Heart left ventricle (tissue), 16 donors: ENCODE measurements at regions not wholly inside any gene's neighbourhood (a gene's known extent, or its start where the extent isn't known, plus 50 kb on each side); places are given as distances from the start of the nearest gene placed in this dataset.

Experiments used
- ATAC-seq, 4 donors: fragments of 200-7000 bp; cut with Tn5 transposase; one replicate each; pipeline ENCODE4 v1.9.1; 2020 to 2022; ENCODE audit warnings: moderate library complexity in 4 of 4, mild to moderate bottlenecking in 3 of 4, moderate number of reproducible peaks in 1 of 4
- DNase-seq, 5 donors: peaks; one replicate each; pipeline ENCODE4 v3.0.0-alpha.2; 2020
- H3K27ac ChIP-seq, 12 donors: fragments of 200-600 bp; sonication (generic) in 4 of 12; one replicate each; pipeline versions ENCODE4 v1.5.0 to v1.8.0; 2016 to 2022; ENCODE audit warnings: mild to moderate bottlenecking in 2 of 12
- H3K27me3 ChIP-seq, 9 donors: fragments of 200-600 bp; sonication (generic) in 2 of 9; one replicate each; pipeline versions ENCODE4 v1.5.1 to v1.8.0; 2016 to 2022; ENCODE audit warnings: mild to moderate bottlenecking in 3 of 9
- H3K36me3 ChIP-seq, 9 donors: fragments of 200-600 bp; sonication (generic) in 2 of 9; one replicate each; pipeline versions ENCODE4 v1.5.0 to v1.8.0; 2018 to 2022; ENCODE audit warnings: mild to moderate bottlenecking in 2 of 9
- H3K4me1 ChIP-seq, 12 donors: fragments of 200-600 bp; sonication (generic) in 4 of 12; one replicate each; pipeline versions ENCODE4 v1.5.0 to v1.8.0; 2016 to 2022; ENCODE audit warnings: mild to moderate bottlenecking in 3 of 12
- H3K4me3 ChIP-seq, 12 donors: fragments of 200-600 bp; sonication (generic) in 4 of 12; one replicate each; pipeline versions ENCODE4 v1.5.0 to v1.8.0; 2017 to 2022; ENCODE audit warnings: mild to moderate bottlenecking in 9 of 12, moderate library complexity in 4 of 12
- H3K9me3 ChIP-seq, 12 donors: fragments of 200-600 bp; sonication (generic) in 4 of 12; one replicate each; pipeline versions ENCODE4 v1.5.0 to v1.8.0; 2016 to 2022; ENCODE audit warnings: mild to moderate bottlenecking in 1 of 12
- CTCF ChIP-seq, 12 donors: fragments of 200-600 bp; sonication (generic) in 4 of 12; IDR thresholded peaks; one replicate each; pipeline versions ENCODE4 v1.5.0 to v1.8.0; 2018 to 2022; ENCODE audit warnings: antibody characterized with exemption in 12 of 12, mild to moderate bottlenecking in 5 of 12
- POLR2A ChIP-seq, 2 donors: fragments of 450-650 bp; IDR thresholded peaks; one replicate each; pipeline ENCODE4 v1.6.1; 2017; ENCODE audit warnings: antibody characterized with exemption in 2 of 2, mild to moderate bottlenecking in 2 of 2, moderate library complexity in 2 of 2
- WGBS, 4 donors: extraction: QIAGEN DNeasy Blood & Tissue Kit in 2 of 4; methylation state at CpG; one replicate each; pipeline versions ENCODE4 v1.1.5 to v1.1.7; 2013 to 2018; 5-methylcytosine and 5-hydroxymethylcytosine counted together
- intact Hi-C, 10 donors: fragments of 100-400 bp; cut with DNase I; formaldehyde crosslinking; loops; one replicate each; pipeline versions ENCODE4 v1.11.1 to v1.14.2; 2022
- donor health status: ischemic (EF 13 %, LVEDD 7.1; RV severe dilation, severe dysfunction).
- donor health status: healthy with polysubstance abuse.
- donor health status: DM: no; HTN: yes; CAD: no.
- donor health status: DM: no; HTN: no; CAD: no.
- donor health status: ischemic (EF 25% LVEDD 6.9; RV normal size, moderate dysfunction).
- donor health status: ischemic (EF 25% LVEDD 5.7; RV mildly dilated, moderate dysfunction).
- donor health status: healthy.
- donor health status: DM: yes; HTN: yes; CAD: no.
- donor health status: ischemic (EF 35%, LVEDD 5.7; RV mildly dilated, moderate dysfunction).
- donor health status: nonischemic (EF 11% LVEDD 7.7; RV severe dilation, severe dysfunction).
- donor health status: DM: yes; HTN: yes; CAD: no.
- donor health status: PGD.
- donor health status: ischemic (EF 29% LVEDD 5.4; RV normal size, mild dysfunction).
- donor health status: nonischemic (EF 23%, LVEDD 6.1; RV moderate dilation, normal function).

GRCh38 chr18:1393929-1394328, 489.3 kb downstream of the ADCYAP1 start:
- Histone ChIP-seq H3K27ac (no peak overlapping the region), H3K4me1 (no peaks in the 10 kb centered on the region), H3K9me3 (peaks cover 0 to 9% (median 0%) of the 10 kb centered on the region in 12 donors), H3K27me3 (no peaks in the 10 kb centered on the region), H3K36me3 (no peaks in the 10 kb centered on the region), H3K4me3 (no peak overlapping the region)
- intact Hi-C loops, result no loop called here
- 85 to 95% (median 90%) methylated on average over 1 of the region's 1 CpG for WGBS, 4 donors
- TF ChIP-seq POLR2A (IDR thresholded peaks at IDR 0.05), result no peak
- TF ChIP-seq CTCF (IDR thresholded peaks at IDR 0.05), result no peak
- no peak for DNase-seq
- no peak for ATAC-seq

GRCh38 chr18:1394426-1394825, 489.8 kb downstream of the ADCYAP1 start:
- no peak overlapping the region for H3K27ac ChIP-seq
- TF ChIP-seq CTCF (IDR thresholded peaks at IDR 0.05) (no peak), POLR2A (IDR thresholded peaks at IDR 0.05) (no peak)
- H3K4me3 ChIP-seq, result no peak overlapping the region
- 79 to 92% (median 84%) methylated on average over 1 of the region's 1 CpG for WGBS, 4 donors
- H3K27me3 ChIP-seq, result no peaks in the 10 kb centered on the region
- H3K36me3 ChIP-seq, result no peaks in the 10 kb centered on the region
- no peak for DNase-seq
- intact Hi-C loops, result no loop called here
- no peak for ATAC-seq
- peaks cover 0 to 7% (median 0%) of the 10 kb centered on the region in 12 donors for H3K9me3 ChIP-seq
- H3K4me1 ChIP-seq, result no peaks in the 10 kb centered on the region

GRCh38 chr18:1394966-1395365, 490.3 kb downstream of the ADCYAP1 start:
- no peak for ATAC-seq

GRCh38 chr18:1408376-1408775, 503.7 kb downstream of the ADCYAP1 start:
- WGBS, 4 donors, result 35 to 62% (median 61%) methylated on average over 2 of the region's 2 CpGs
- ATAC-seq (no peak), DNase-seq (no peak)
- Histone ChIP-seq H3K27ac (no peak overlapping the region), H3K4me3 (no peak overlapping the region), H3K4me1 (no peaks in the 10 kb centered on the region), H3K9me3 (peaks cover 0 to 3% (median 0%) of the 10 kb centered on the region in 12 donors), H3K36me3 (no peaks in the 10 kb centered on the region), H3K27me3 (no peaks in the 10 kb centered on the region)
- TF ChIP-seq POLR2A (IDR thresholded peaks at IDR 0.05) (no peak), CTCF (IDR thresholded peaks at IDR 0.05) (no peak)
- intact Hi-C loops, result no loop called here

More at GRCh38 chr18:1394966-1395365, 490.3 kb downstream of the ADCYAP1 start:
- 48 to 59% (median 54%) methylated on average over 5 of the region's 5 CpGs for WGBS, 4 donors
- no peaks in the 10 kb centered on the region for H3K27me3 ChIP-seq
- intact Hi-C loops, result no loop called here
- no peak overlapping the region for H3K4me3 ChIP-seq
- H3K27ac ChIP-seq, result no peak overlapping the region
- DNase-seq, result no peak
- no peak for TF ChIP-seq POLR2A (IDR thresholded peaks at IDR 0.05)
- TF ChIP-seq CTCF (IDR thresholded peaks at IDR 0.05), result no peak
- no peaks in the 10 kb centered on the region for H3K4me1 ChIP-seq
- no peaks in the 10 kb centered on the region for H3K36me3 ChIP-seq
- peaks cover 0 to 2% (median 0%) of the 10 kb centered on the region in 12 donors for H3K9me3 ChIP-seq
